NCI-H1694 (cell line): ENCODE measurements at regions not wholly inside any gene's neighbourhood (a gene's known extent, or its start where the extent isn't known, plus 50 kb on each side); places are given as distances from the start of the nearest gene placed in this dataset.

Experiments
- DNase-seq: peaks from one replicate; lab custom pipeline; 2025; lab: John Stamatoyannopoulos, UW

DNA sequence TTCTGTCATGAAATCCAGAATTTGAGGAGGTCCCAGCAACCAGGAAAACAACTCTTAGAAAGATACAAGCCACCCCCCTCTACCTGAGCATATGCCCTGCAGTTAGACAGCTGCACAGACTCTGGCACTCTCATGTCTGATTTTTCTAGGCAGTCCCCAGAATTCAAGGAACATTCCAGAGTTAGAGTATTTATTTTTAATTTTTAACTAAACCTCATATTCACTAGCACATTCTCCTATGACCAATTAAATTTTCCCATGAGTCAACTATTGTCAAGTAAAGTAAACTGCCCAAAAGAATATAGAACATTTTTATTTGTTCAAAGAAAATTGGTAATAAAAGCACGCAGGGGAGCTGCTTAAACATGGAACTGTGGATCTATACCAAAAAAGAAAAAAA is 490.5 kb upstream of the SEMA6A start:
- no peak for DNase-seq

DNA sequence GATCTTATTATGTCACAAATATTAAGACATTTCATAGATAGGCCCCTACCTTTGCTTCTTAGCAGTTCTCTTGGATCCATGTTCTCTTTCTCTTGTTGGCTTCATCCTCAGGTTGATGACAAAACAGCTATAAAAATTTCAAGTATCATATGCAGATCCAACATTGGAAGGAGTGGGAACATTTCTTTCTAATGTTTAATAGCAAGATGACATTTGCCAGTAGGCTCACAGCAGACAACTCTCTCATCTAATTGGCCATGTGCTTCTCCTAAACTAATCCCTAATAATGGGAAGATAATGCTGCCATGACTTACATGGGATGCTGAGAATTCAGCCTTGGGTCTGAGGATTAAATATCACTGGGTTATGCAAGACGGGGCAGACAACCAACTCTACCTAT is 485.5 kb upstream of the SEMA6A start:
- DNase-seq, result no peak

GRCh38 chr5:117058740-117059139 is 484.1 kb upstream of the SEMA6A start:
- DNase-seq, result no peak

GRCh38 chr5:117055517-117055916 is 480.9 kb upstream of the SEMA6A start:
- no peak for DNase-seq

DNA sequence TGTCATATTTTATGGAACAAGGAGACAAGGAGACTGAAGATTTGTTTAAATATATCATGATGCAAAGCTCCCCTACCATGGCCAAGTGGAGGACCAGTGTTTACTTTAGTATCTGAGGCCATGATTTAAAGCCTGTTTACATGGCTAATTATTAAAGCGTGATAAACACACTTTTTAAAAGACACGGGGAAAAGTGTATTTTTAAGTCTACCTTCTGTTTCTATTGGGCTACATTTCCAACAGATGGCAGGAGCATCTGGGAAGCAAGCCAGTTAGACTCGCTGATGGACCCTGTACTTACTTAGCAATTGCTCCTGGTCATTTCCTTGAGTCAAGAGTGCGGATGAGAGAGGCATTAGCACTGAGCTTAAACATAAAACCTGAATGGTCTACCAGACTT is 480.3 kb upstream of the SEMA6A start:
- DNase-seq, result peak; percentile 60

- no peak for DNase-seq
Observed at GRCh38 chr5:117054141-117054540, 479.5 kb upstream of the SEMA6A start.

- no peak for DNase-seq
Observed at GRCh38 chr5:117041926-117042595, 467.4 kb upstream of the SEMA6A start.

GRCh38 chr5:117039035-117039434 is 464.4 kb upstream of the SEMA6A start:
- no peak for DNase-seq

DNA sequence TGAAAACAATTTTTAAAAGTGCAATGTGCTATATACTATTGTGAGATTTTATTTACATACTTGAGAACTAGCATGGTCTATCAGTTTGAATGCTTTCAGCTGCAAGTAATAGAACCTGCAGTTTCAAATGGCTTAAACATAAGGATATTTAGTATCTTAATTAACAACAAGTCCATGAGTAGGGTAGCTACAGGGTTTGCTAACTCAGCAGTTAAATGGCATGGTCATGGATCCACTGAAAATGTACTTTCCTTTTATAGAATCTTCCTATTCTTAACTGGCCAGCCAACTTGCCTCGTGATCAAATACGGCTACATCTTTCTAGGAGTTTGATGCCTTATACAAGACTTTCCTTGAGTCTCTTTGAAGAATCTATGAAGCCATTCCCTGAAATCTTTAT is 452.8 kb upstream of the SEMA6A start:
- no peak for DNase-seq

- no peak for DNase-seq
Observed at GRCh38 chr5:117020999-117021398, 446.4 kb upstream of the SEMA6A start.

GRCh38 chr5:117013280-117013877 is 438.8 kb upstream of the SEMA6A start:
- no peak for DNase-seq

DNA sequence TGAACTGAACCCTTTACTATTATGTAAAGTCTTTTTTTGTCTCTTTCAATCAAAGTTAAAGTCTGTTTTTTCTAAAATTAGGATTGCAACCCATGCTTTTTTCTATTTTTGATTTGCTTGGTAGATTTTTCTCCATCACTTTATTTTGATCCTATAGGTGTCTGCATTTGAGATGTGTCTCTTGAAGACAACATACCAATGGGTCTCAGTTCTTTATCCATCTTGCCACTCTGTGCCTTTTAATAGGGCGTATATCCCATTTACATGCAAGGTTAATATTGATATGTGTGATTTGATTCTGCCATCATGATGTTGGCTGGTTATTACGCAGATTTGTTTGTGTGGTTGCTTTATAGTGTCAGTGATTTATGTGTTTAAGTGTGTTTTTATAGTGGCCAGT is 436.0 kb upstream of the SEMA6A start:
- DNase-seq, result no peak

- DNase-seq, result no peak
Observed at GRCh38 chr5:116998024-116998423, 423.4 kb upstream of the SEMA6A start.

- no peak for DNase-seq
Observed at GRCh38 chr5:116992681-116993080, 418.1 kb upstream of the SEMA6A start.

- no peak for DNase-seq
Observed at GRCh38 chr5:116989995-116990394, 415.4 kb upstream of the SEMA6A start.

DNA sequence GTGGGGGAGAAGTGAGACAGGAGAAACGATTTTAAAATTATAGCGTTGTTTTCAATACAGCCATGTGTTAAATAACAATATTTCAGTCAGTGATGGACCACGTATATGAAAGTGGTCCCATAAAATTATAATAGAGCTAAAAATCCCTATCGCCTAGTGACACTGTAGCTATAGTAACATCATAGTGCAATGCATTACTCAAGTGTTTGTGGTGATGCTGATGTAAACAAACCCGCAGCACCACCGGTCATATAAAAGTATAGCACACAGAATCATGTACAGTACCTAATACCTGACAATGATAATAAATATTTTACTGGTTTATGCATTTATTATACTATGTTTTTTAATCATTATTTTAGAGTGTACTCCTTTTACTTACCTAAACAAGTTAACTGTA is 407.4 kb upstream of the SEMA6A start:
- DNase-seq, result no peak

GRCh38 chr5:116980581-116980980 is 406.0 kb upstream of the SEMA6A start:
- DNase-seq, result no peak

DNA sequence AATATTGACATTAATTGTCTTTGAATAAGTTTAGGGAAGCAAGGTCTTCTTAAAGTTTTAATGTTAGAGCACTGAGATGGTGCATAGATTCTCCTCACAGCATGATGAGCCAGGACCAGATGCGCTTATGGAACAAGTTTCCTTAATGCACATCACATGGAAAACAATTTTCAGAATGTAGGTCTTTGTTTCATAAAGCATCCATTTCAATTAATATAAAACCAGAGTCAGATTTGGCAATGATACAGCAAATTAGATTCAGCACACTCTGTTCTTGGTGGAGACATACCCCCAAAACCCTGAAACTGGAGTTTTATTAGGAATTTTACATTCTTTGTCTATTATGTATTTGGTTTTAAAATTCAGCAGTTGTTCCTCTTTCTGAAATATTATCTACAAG is 402.1 kb upstream of the SEMA6A start:
- DNase-seq, result no peak

GRCh38 chr5:116971131-116971530 is 396.5 kb upstream of the SEMA6A start:
- no peak for DNase-seq

DNA sequence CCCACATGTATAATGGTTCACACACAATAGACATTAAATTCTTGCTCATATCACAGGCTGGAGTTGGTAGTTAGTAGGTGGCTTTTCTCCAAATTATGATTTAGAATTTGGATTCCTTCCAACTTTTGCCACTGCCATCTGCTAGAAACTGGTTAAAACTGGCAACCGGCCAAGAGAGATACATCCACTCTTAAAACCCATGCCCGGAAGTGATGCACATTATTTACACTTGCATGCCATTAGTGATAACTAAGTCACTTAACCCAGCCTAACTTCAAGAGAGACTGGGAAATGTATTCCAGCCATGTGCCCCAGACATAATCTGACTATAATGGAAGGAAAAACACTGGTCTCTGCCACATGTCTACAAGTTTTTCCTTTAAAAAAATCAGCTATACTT is 395.7 kb upstream of the SEMA6A start:
- DNase-seq, result peak; percentile 68

GRCh38 chr5:116964438-116964837 is 389.8 kb upstream of the SEMA6A start:
- no peak for DNase-seq

DNA sequence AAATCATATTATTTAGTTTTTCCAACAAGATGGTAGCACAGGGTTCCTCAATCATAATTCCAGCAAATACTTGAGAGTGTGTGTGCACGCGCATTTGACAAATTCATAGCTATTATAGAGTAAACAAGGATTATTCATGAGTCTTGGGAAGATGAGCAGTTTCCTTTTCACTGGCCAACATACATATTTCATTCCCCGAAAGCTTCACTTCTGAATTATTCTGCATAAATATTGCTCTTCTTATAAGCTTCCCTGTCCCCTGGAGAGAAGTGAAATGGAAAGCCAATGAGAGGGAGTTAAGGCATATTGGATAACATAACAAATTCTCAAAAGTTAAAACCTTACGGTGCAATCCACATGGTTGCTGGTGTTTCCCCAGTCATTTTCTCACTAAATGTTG is 386.4 kb upstream of the SEMA6A start:
- no peak for DNase-seq

GRCh38 chr5:116959843-116960242 is 385.2 kb upstream of the SEMA6A start:
- no peak for DNase-seq

DNA sequence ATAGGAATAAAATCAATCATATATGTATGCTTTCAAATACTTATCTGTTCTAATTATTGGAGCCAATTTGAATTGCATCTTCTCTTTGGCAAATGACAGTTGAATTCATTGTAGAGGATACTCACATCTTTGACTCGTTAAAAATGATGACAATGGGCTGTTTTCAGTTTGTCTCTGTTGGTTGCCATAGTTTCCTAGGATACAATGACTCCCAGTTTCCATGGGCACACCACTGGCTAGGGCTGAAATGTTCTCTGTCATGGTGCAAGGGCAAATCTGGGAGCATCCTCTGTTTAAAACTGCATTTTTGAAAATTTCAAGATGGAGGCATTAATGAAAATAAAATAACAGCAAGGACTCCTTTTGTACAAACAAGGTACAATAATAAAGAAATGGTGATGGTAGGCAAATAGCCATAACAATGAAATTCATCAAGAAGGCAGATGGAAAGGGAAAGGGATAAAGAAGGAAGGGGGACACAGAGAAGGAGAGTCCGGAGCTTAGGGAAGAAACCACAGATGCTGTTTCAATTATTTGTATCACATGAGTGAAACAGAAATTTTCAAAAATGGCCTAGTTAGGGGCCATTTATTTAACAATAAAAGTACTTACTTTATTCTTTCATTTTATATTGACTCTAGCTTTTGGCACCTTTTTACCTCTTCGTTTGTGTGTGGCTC is 378.8 kb upstream of the SEMA6A start:
- no peak for DNase-seq
